HG03066 (cell line): ENCODE measurements at regions not wholly inside any gene's neighbourhood (a gene's known extent, or its start where the extent isn't known, plus 50 kb on each side); places are given as distances from the start of the nearest gene placed in this dataset.

Source experiments
- ATAC-seq: cut with Tn5 transposase; IDR thresholded peaks from one replicate; pipeline ENCODE4 v1.9.1; 2021; ENCODE audit warnings: low read depth; ENCODE audit not compliant: unreplicated experiment

DNA sequence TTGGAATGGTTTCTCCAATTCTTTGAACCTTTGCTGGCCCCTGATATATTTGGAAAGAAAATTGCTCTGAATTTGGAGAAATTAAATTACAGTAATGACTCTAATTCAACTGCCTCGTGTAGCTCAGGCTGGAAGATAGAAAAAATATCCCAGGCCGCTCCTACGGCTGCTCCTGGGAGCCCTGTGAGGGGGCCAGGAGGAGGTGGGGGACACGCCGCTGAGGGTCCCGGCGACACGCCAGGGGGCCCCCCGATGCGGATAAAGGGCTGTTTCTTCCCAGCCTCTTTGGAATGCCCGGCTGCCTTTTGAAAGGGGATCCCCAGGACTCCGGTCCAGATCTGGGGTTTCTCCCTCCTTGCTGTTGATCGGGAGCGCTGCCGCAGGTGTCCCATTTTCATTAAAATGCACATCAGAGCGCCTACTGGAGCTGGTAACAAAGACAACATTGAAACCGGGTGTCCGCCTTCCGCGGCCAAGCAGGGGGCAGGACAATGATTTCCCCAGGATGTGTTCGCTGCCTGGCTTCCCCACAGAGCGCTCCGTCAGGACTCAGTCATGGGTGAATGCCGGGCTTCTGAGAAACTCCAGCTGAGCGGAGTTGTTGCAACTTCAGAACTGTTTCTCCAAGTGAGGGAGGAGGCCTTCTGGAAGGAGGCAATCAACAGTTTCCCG is 200.1 kb upstream of the KBTBD8 start:
- no peak for ATAC-seq

DNA sequence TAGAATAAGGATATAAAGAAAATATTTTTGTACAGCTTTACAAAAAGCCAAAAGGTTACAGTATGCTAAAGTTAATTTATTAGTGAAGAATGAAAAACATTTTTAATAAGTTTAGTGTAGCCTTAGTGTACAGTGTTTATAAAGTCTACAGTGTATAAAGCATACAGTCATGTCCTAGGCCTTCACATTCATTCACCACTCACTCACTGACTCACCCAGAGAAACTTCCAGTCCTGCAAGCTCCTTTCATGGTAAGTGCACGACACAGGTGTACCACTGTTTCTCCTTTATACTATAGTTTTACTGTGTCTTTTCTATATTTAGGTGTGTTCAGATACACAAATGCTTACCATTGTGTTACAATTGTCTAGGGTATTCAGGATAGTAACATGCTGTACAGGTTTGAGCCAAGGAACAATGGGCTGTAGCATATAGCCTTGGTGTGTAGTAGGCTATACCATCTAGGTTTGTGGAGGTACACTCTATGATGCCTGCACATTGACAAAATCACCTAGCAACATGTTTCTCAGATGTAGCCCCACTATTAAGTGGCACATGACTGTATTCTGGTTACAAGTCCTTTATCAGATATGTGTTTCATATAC is 197.1 kb upstream of the KBTBD8 start:
- ATAC-seq = no peak

DNA sequence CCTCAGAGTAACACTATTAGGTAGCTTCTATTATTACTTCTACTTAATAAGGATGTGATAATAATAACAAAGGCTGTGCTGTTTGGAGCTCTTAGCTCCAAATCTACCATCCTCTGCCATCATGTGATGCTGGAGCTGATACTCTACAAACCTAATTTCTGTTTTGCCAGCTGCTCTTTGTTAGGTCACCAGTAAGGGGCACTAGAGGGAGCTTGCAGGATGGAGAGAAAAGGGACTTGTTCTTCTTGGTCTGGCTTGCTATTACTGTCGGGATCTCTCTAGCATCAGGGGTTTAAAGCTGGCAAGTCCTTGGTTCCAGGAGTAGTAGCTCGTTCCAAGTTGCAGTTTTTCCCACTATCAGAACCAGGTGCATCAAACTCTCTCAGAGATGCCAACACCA is 194.9 kb upstream of the KBTBD8 start:
- ATAC-seq = no peak

DNA sequence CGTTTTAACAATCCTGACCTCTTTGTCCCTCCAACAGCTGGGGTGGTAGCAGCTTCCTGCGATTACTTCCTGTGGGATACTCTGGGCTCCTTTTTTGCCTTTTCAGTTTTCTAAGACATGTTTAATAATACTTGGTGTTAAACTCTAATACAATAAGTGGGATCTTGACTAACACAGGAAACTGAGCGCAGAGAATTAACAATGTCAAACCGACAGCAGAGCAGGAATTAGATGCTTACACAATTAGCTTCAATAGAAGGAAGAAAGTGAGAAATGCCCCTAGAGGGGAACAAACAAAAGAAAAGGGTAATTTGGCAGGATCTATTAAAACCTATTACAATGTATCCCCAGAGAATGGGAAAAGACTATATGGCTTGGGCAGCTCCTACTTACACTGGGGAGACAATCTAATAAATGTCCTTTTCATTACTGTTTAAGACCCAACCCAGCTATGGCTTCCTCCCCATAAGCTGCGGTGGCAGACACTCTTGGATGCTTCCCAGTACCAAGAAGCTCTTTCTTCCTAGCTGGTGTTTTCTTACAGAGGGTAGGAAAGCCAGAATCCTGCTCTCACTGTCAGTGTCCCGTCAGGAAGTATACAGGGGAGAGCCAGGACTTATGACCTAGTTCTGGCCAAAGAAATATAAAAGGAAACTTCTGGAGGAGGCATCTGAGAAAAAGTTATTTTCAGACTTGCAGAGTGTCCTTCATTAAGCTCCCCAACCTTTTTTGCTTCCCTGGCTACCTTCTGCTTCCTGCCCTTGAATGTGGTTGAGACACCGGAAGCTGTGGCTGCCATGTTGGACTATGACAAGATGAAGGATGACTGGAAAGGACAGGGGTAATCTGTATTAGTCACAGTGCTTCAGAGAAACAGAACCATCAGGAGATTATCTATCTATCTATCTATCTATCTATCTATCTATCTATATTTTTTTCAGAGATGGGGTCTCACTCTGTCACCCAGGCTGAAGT is 194.1 kb upstream of the KBTBD8 start:
- no peak for ATAC-seq

DNA sequence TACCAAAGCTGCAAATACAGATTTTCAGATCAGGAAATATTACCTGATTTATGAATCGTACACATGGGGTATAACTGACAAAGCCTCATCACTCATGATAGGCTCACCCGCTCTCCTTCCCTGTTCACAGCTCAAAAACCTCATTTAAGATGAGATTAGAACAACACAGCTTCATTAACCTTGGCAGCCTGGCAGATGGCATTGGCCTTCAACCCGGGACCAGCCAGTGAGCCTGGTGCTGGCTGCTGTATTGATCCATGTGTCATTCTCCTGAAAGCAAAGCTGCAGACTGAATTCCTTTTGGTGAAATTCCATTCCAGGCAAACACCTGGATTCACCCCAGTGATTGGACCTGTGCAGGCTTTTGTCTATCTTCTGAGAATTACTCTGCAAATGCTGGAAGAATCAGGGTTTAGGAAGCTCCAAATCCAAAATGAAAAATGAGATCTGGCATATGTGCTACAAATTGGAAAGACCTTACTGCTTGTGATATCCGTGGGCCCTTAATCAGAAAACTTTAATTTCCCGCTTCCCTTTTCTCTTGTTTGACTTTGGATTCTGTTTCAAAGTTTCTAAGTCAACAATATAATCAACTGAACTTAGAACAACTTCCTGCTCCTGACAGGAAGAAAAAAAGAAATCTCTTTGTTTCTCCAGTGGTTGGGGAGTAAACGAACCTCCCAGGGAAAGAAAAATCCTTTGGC is 189.1 kb upstream of the KBTBD8 start:
- no peak for ATAC-seq

DNA sequence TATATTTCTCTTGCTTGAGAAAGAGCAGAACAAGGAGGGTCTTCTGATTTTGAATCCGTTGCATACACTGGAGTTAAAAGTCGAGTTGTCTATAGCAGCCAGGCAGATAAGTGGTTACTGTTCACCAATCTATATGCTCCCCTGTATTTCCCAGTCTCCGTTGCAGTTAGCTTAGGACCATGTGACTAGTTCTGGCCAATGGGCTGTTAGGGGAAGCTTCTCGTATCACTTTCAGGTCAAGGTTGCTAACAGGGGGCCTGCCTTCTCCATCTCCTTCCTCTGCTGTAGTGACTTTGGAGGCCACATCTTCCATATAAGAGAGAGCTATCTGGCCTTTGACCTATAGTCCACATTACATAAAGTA is 188.5 kb upstream of the KBTBD8 start:
- no peak for ATAC-seq

DNA sequence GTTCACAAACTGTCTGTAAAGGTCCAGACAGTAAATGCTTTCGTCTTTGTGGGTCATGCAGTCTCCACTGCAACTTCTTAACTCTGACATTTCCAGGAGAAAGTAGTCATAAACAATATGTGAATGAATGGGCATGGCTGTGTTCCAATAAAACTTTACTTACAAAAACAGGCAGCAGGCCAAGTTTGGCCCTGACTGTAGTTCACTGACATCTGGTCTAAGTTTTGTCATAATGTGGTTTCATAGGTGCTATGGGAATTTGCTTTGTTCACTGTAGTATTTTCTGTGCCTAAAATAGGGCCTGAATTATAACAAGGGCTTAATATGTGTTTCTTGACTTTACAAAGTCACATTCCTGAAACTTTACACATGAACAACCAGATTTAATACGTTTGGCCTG is 186.0 kb upstream of the KBTBD8 start:
- ATAC-seq = no peak

DNA sequence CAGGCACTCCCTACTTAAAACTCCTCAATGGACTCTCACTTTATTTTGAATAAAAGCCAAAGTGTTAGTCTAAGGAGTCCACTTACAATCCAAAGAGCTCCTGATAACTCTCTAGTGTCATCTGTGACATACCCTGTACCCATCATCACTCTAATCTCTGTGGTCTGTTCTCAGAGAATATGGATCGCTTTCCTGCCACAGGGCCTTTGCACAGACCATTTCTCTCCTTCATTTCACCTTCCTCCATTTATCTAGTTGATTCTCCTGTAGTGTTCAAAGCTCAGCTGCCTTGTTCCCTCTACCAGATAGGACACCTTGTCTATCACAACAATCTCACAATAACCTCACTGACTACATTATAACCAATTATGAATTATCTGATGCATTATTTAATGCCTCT is 185.4 kb upstream of the KBTBD8 start:
- ATAC-seq = no peak

DNA sequence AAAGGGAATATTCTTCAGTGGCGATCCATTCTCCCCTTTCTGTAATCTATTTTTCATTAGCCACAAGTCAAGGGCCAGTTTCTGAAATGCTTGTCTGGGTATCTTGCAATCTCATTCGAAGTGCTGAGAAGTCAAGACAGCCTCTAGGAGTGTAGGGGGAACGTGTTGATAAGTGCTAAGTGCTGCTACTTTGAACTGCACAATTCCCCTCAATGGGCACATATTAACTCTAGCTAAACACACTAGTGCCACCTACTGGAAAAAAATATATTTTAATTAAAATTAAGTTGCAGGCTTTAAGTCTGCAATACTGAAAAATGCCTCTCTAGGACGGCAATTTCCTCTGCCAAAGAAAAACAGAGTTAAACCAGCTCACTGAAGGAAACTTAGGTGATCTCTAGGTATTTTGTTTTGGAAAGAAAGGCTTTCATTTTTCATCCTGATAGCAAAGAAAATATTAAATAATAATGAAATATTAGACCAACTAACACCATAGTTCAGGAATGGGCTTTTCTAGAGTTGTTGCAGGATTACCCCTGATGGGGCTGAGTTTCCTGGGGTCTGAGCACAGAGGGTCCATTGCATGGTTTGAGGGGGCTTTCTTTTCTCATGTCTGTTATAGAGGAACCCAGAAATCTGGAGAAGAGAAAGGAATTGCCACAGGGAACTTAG is 181.9 kb upstream of the KBTBD8 start:
- ATAC-seq = peak; percentile 65

DNA sequence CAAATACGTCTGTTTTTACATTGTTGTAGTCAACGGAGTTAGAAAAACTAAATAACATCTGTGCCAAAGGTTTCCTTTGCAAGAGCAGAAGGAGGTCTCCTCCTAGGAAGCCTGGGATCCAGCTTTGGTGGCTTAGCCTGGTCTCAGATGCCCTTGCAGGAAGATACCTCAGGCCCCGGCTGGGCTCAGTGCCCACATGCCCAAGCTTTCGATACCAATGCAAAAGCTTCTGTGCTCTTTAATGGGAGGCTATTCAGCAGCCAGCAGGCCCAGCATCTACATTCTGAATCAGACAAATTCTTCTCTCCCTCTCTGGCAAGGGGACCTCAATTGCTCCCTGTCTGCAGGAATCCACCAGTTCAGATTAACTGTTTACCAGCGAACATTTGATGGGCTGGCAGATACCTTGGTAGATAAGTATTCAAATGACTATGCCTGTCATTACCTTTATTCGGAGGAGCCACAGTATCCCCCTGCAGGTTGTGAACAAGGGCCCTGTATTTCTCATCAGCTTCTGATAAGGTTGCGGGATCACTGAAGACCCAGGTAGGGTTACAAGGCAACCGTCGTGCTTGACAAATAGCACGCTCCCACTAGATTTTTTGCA is 180.1 kb upstream of the KBTBD8 start:
- ATAC-seq = no peak

DNA sequence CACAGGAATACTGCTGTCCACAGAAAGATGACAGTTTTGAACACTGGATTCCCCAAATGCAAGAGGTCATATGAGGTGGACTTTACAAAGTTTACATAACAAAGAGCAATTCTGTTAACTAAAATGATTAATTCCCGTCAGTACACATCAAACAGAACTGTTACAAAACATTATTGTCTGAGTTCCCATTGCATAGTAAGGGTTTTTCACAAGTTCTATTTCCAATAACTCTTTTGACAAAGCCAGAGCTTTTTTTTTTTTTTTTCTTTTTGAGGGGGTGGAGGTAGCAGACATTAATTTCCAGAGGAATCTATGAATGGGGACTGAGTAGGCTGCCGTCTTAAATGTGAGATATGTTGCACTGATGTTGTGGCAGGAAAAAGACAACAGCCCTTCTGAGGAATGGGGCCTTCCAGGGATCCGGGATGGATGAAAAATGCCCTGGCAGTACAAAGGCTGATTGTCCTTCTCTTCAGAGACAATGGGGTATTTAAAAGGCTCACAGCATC is 178.1 kb upstream of the KBTBD8 start:
- no peak for ATAC-seq

DNA sequence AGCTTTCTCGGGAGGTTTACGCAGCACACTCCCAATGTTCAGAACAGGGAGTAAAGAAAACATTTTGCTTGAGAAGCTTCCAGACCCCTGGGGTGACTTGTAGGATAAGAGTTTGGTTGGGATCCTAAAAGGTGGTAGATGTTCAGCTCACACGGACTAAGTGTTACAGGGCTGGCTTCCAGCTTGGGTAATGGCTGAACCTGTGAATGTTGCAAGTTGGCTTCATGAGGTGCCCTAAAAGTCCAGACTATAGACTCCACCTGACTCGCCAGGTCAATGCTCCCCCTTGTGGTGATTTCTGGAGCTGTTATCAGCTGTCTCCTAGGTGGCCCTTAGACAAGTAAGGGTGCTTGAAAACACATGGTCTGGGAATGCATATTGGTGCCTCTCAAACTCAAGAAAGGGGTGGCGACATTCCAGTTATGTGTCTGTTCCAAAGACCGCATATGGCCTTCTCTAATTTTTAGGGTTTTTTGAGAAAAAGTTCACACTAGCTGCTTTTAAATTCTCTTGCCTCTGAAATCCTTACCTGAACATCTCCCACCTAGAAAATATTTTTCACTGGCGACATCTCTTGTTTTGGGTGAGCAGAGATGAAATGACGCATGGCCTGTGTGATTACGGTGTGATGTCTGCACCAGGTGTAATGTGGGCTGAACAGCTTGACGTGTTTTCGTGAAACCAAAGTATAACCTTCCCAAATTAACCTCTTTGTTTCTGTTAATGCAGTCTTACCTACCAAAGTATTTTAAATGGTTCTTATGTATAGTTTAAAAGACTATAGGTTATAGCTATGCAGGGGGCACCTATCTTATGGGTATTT is 175.7 kb upstream of the KBTBD8 start:
- ATAC-seq = peak; percentile 87

DNA sequence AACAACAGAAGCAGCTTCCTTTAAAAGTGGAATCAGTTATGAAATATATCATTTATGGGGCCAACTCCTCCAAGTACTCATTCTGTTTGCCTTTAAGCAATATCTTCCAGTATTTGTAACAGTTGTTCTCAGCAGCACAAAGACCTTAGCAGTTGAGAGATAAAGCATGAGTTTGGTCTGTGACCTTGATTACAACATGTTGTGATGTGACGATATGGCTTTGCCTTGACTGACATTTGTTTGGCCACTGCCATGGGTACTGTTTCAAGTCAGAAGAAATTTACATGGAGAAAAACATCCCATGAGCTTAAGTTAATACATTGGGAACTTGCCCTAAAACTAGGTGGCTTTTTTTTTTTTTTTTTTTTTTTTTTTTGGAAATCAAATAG is 175.1 kb upstream of the KBTBD8 start:
- no peak for ATAC-seq

DNA sequence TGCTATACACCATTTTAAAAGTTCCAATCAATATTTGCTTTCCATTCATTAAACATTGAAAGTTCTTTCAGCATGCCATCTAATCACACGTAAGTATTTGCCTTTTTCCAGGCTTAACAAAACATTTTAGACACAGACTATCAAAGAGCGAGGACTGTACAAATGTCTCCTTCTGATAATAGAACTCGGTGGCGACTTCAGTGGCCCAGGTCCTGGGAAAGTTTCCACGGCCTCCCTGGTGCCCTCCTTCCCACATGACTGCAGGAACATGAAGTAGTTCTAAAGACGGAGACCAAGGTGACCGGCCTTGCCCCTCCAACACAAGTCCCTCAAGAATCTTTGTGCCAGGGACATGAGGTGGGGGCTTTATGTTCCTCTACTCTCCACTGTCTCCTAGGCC is 174.6 kb upstream of the KBTBD8 start:
- ATAC-seq = no peak

DNA sequence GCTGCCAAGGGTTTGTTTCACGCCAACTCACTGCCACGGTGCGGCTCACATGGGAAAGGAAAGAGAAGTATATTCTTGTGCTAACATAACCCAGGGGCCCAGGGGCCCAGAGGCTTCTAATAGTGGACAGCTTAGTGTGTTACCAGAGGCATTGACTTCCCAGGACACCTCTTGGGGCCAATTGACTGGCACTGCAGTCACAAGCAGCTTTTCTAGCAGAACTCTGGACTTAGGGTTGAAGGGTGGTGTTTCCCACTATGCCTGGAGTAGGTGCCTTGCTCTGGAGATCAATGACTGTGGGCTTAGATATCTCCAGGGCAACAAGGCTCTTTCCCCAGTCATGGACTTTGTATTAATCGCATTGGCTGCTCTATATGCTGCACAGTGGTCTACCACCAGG is 172.7 kb upstream of the KBTBD8 start:
- no peak for ATAC-seq

DNA sequence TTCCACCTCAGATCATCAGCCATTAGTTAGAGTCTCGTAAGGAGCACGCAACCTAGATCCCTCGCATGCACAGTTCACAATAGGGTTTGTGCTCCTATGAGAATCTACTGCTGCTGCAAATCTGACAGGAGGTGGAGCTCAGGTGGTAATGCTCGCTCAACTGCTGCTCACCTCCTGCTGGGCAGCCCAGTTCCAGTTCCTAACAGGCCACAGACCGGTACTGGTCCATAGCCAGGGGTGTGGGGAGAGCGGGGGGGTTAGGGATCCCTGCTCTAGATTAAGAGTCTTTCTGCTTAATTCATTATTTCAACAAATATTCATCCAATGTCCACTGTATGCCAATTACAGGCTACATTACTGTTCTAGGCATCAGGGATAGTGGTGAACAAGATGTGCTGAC is 170.4 kb upstream of the KBTBD8 start:
- ATAC-seq = no peak

DNA sequence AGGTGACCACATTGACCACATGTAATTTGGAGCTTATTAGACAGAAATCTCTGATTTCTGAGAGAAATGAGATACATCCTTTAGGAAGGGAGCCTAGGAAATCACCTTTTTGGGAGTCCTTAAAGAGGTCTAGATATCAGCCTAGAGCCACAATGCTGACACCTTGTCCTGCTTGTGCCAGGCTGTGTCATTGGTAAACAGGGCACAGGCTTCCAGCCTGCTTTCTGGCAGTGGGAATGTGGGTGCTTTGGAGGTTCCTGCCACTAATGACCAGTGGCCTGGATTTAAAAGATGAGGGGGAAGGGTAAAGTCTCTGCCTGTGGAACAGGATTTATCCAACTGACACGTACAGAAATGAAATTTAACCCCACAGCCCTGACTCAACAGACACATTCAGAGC is 169.8 kb upstream of the KBTBD8 start:
- no peak for ATAC-seq

DNA sequence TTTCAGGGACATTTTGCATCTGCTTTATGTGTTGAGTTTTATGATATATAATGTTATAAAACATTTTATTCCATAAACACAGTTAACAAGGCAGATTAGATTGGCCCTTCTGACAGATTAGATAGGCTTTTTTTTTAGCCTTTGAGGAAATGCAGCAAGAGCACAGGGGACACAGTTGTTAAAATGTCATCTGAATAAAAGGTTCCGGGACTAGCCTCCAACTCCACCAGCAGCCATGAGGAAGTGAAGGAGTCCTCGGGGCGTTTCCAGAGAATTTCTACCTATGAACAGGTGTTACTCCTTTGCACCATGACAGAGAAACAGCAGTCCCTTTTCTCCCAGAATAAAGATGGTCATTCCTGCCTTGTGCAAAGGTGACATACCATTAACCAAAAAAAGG is 167.8 kb upstream of the KBTBD8 start:
- ATAC-seq = no peak

DNA sequence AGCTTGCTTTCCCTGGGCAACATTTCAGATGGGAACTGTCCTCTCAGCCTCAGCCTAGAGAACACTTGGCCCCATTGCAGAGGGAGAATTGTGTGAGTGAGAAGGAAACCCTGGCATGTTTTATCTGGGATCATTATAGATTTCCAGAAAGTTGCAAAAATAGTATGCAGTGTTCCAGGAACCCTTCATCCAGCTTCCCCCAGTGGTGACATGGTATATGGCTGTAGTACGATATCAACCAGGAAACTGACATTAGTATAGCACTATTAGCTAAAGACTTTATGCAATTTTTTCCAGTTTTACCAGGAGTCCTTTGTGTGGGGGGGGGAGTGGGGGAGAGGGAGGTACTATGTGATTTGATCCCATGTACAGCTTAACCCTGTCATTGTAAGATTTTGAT is 166.2 kb upstream of the KBTBD8 start:
- ATAC-seq = no peak
